Retinal pigment epithelial cell (primary cell): ENCODE measurements at regions not wholly inside any gene's neighbourhood (a gene's known extent, or its start where the extent isn't known, plus 50 kb on each side); places are given as distances from the start of the nearest gene placed in this dataset.
"Not testable (repeated sequence)": the region's sequence is repeated elsewhere in the genome, so short reads cannot be mapped to it uniquely, and the experiment has no call there.

Source experiments
- DNase-seq: peaks from one replicate; pipeline ENCODE4 v3.0.0-alpha.2; 2010; ENCODE audit warnings: low read depth
- H3K4me3 ChIP-seq: 2 replicates; pipeline ENCODE4 v1.5.1; 2011; ENCODE audit warnings: mild to moderate bottlenecking, low read length, control low read depth, moderate library complexity
- CTCF ChIP-seq: conservative IDR thresholded peaks from 2 replicates; pipeline ENCODE4 v1.5.1; 2011; ENCODE audit warnings: low read depth, low read length, control low read depth, inconsistent platforms

GRCh38 chr7:32694182-32694581 lies 197.4 kb downstream of the KBTBD2 start:
- no peak for DNase-seq
- no peak overlapping the region for H3K4me3 ChIP-seq
- TF ChIP-seq CTCF: no peak

GRCh38 chr7:32691965-32692815 lies 196.9 kb downstream of the AVL9 start:
- TF ChIP-seq CTCF: peak; percentile 33
- H3K4me3 ChIP-seq, DNase-seq: not testable (repeated sequence)

- H3K4me3 ChIP-seq, DNase-seq: not testable (repeated sequence)
Observed at GRCh38 chr7:32688092-32688491, 192.8 kb downstream of the AVL9 start.

- TF ChIP-seq CTCF: no peak
- no peak for DNase-seq
- no peak overlapping the region for H3K4me3 ChIP-seq
Observed at GRCh38 chr7:32681174-32681518, 185.9 kb downstream of the AVL9 start.

GRCh38 chr7:32680259-32681173 lies 185.2 kb downstream of the AVL9 start:
- DNase-seq: no peak
- no peak overlapping the region for H3K4me3 ChIP-seq
- TF ChIP-seq CTCF: no peak

- DNase-seq: no peak
- no peak for TF ChIP-seq CTCF
- H3K4me3 ChIP-seq: no peak overlapping the region
Observed at GRCh38 chr7:32679192-32679591, 183.9 kb downstream of the AVL9 start.

- no peak for TF ChIP-seq CTCF
- DNase-seq: no peak
- H3K4me3 ChIP-seq: no peak overlapping the region
Observed at GRCh38 chr7:32677593-32677992, 182.3 kb downstream of the AVL9 start.
